Activated naive CD4-positive, alpha-beta T cell treated with anti-CD3 and anti-CD28 coated beads, Interleukin-2, amount 10 ng/mL, durations not matched to agents 7 days and 5 days (primary cell): ENCODE measurements at regions not wholly inside any gene's neighbourhood (a gene's known extent, or its start where the extent isn't known, plus 50 kb on each side); places are given as distances from the start of the nearest gene placed in this dataset.

ENCODE experiments used
- CTCF ChIA-PET: fragments of 350-600 bp; sonication (Branson Sonifier 250); formaldehyde crosslinking; loops from one replicate; lab custom pipeline; 2021; ENCODE audit warnings: antibody characterized with exemption; lab: Charles Lee
- DNase-seq: peaks from one replicate; pipeline ENCODE4 v3.0.0-alpha.2; 2020
- H3K27ac Mint-ChIP-seq: one replicate; pipeline ENCODE4 v1.8.0; 2021; ENCODE audit warnings: mild to moderate bottlenecking, moderate library complexity, mixed read lengths
- H3K27me3 Mint-ChIP-seq: one replicate; pipeline ENCODE4 v1.8.0; 2021; ENCODE audit warnings: mild to moderate bottlenecking, mixed read lengths
- H3K36me3 Mint-ChIP-seq: one replicate; pipeline ENCODE4 v1.8.0; 2021; ENCODE audit warnings: mixed read lengths
- H3K4me1 Mint-ChIP-seq: one replicate; pipeline ENCODE4 v1.8.0; 2021; ENCODE audit warnings: mixed read lengths
- H3K4me3 Mint-ChIP-seq: one replicate; pipeline ENCODE4 v1.8.0; 2021; ENCODE audit warnings: mild to moderate bottlenecking, moderate library complexity, mixed read lengths
- H3K9me3 Mint-ChIP-seq: one replicate; pipeline ENCODE4 v1.8.0; 2021; ENCODE audit warnings: mixed read lengths

DNA sequence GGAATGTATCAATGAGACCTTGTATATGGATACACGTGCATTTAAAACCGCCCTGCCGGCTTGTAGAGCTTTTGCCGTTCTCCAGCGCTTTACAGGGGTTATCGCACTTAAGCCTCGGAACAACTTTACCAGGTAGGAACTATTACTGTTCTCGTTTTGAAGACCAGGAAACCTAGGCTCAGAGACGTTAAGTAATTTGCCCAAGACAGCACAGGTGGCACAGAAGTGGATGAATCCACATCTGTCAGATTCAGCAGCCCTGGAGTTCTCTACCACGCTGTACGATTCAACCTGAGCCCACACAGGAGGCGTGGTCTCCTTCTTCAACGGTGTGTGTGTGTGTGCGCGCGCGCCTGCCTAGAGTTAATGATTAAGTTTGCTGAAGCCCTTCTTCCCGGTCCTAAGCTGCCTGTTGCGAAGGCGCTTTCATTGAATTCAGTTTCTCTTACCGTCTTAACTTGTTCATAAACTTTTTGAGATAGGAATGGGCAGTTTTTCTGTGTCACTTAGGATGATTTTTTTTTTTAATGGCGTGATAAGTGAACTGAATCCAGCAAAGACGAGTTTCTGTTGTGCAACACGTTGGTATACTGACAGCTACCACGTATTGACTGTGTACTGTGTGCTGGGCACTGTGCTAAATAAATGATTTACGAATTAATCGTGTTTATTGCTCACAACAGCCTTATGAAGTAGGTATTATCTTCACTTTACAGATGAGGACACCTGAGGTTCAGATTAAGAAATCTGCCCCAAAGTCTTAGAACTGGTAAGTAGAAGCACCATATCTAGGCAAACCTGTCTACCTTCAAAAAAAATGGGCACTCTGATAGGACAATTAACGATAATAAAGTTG is 67.4 kb downstream of the KCNRG start:
- Mint-ChIP-seq H3K27ac (peak overlapping the region; percentile 100), H3K27me3 (no peaks in the 10 kb centered on the region), H3K4me3 (peak overlapping the region; percentile 92), H3K9me3 (no peaks in the 10 kb centered on the region), H3K4me1 (peaks cover 44% of the 10 kb centered on the region), H3K36me3 (peaks cover 44% of the 10 kb centered on the region)
- CTCF ChIA-PET: interaction anchor here (1.0 to 5.3 kb wide), 7 partner anchors 33 to 832 kb away, joined by 3 to 33 read pairs (median 4); partner anchors contain the start of gene TRIM13
- peak; percentile 84 for DNase-seq

DNA sequence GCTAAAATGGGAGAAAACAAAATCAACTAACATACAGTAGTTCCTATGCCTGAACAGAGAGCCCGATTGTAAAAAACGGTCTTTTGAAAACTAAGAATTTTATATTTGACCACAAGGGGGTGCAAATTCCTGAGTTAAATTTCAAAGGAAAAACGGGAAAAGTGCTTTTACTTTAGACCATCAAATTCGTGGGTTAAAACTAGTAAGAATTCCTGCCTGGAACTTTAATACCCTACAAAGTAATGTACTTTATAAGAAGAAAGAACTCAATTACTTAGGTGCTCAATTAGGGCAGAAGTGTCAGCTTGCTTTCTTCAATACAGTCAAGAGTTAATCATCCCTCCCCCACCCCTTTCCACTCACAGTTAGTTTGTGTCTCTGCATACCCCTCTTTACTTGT is 69.8 kb downstream of the KCNRG start:
- H3K27me3 Mint-ChIP-seq: no peaks in the 10 kb centered on the region
- no peak for DNase-seq
- H3K4me3 Mint-ChIP-seq: no peak overlapping the region
- H3K4me1 Mint-ChIP-seq: peaks cover 32% of the 10 kb centered on the region
- H3K9me3 Mint-ChIP-seq: no peaks in the 10 kb centered on the region
- H3K36me3 Mint-ChIP-seq: peaks cover 33% of the 10 kb centered on the region
- H3K27ac Mint-ChIP-seq: no peak overlapping the region
- CTCF ChIA-PET: interaction anchor here (0.6 to 5.3 kb wide), 17 partner anchors 11 to 984 kb away, joined by 3 to 33 read pairs (median 6); partner anchors contain the start of gene TRIM13

DNA sequence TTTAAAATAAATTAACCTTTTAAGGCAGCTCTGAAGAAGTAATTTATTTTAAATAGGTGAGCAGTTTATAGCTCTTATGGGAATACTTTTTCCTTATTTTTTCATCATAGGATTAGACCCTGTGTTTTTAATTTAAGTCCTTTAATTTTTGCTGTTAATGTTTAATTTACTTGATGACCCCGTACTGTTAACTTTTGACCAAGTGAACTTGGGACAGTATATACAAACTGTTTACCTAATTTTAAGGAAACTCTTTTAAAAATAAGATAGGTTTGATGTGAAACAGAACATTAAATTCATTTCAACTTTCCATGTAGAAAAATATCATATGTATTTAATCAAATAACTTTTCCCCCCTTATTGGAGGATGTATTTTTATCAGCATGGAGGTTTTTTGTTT is 74.4 kb downstream of the KCNRG start:
- Mint-ChIP-seq H3K4me3 (no peak overlapping the region), H3K4me1 (peaks cover 13% of the 10 kb centered on the region), H3K36me3 (peaks cover 10% of the 10 kb centered on the region), H3K27ac (no peak overlapping the region), H3K27me3 (no peaks in the 10 kb centered on the region), H3K9me3 (no peaks in the 10 kb centered on the region)
- CTCF ChIA-PET: interaction anchor here (1.1 kb wide), 1 partner anchor 36 kb away, joined by 4 read pairs; no protein-coding TSS in a partner anchor
- DNase-seq: no peak

DNA sequence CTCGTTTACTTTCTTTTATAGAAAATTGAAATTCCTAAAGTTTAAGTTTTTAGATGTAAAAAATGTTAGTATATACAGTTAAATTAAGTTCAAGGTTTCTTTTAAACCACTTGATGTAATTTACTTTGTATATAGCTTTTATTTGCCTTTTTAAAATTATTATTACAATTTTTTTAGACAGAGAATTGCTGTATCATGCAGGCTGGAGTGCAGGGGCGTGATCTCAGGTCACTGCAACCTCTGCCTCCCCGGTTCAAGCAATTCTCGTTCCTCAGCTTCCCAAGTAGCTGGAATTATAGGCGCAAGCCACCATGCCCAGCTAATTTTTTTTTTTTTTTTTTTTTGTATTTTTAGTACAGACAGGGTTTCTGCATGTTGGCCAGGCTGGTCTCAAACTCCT is 75.0 kb downstream of the KCNRG start:
- H3K4me1 Mint-ChIP-seq: peaks cover 7% of the 10 kb centered on the region
- DNase-seq: no peak
- no peaks in the 10 kb centered on the region for H3K9me3 Mint-ChIP-seq
- H3K27me3 Mint-ChIP-seq: no peaks in the 10 kb centered on the region
- no peak overlapping the region for H3K27ac Mint-ChIP-seq
- CTCF ChIA-PET: interaction anchor here (1.1 kb wide), 1 partner anchor 36 kb away, joined by 4 read pairs; no protein-coding TSS in a partner anchor
- peaks cover 10% of the 10 kb centered on the region for H3K36me3 Mint-ChIP-seq
- H3K4me3 Mint-ChIP-seq: no peak overlapping the region

DNA sequence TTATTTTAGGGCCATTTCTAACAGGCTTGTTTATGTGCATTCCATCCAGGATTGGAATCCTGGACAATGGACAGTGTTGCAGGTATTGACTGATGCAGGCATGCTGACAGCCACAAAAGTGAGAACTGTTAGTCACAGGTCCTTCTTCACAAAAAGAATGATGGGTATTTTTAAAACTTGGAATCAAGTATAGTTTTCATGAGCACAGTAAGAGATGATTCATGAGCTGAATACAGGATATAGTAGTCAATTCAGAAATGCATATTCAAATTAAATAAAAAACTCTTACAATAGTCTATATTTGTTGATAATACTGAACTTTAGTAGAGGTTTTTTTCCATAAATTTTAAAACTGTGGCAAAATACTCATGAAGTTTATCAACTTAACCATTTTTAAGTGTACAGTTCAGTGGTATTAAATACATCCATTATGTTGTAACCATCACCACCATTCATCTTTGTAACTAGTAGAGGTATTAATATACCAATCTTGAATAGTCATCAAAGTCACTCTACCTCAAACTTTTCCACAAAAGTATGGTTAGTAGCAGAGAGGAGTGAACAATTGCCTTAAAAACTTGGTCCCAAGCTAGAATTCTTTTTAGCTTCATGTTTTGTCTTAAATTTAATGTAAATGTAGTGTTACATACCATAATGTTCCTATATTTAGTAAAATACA is 79.5 kb downstream of the KCNRG start:
- CTCF ChIA-PET: no interaction called here
- H3K27ac Mint-ChIP-seq: no peak overlapping the region
- no peaks in the 10 kb centered on the region for H3K27me3 Mint-ChIP-seq
- no peak overlapping the region for H3K4me3 Mint-ChIP-seq
- H3K9me3 Mint-ChIP-seq: peaks cover 14% of the 10 kb centered on the region
- no peak for DNase-seq
- H3K36me3 Mint-ChIP-seq: peaks cover 26% of the 10 kb centered on the region
- peaks cover 5% of the 10 kb centered on the region for H3K4me1 Mint-ChIP-seq

DNA sequence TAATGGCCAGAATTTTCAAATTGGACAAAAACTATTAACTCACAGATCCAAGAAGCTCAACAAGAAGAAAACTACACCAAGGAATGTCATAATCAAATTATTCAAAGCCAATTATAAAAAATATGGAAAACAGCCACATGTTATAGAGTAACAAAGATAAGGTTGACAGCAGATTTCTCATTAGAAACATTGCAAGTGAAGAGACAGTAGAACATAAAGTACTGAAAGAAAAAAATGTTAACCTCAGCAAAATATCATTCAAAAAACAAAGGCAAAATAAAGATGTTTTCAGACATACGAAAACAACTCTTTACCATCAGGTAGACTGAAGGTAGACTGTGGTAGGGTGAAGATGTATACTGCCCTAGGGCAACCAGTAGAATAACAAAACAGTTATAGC is 83.4 kb downstream of the KCNRG start:
- Mint-ChIP-seq H3K27me3 (no peaks in the 10 kb centered on the region), H3K4me3 (no peak overlapping the region), H3K9me3 (peaks cover 14% of the 10 kb centered on the region), H3K27ac (peak overlapping the region; percentile 8), H3K36me3 (peaks cover 35% of the 10 kb centered on the region), H3K4me1 (peaks cover 8% of the 10 kb centered on the region)
- CTCF ChIA-PET: interaction anchor here (0.9 kb wide), 1 partner anchor 14 kb away, joined by 3 read pairs; no protein-coding TSS in a partner anchor
- DNase-seq: no peak

DNA sequence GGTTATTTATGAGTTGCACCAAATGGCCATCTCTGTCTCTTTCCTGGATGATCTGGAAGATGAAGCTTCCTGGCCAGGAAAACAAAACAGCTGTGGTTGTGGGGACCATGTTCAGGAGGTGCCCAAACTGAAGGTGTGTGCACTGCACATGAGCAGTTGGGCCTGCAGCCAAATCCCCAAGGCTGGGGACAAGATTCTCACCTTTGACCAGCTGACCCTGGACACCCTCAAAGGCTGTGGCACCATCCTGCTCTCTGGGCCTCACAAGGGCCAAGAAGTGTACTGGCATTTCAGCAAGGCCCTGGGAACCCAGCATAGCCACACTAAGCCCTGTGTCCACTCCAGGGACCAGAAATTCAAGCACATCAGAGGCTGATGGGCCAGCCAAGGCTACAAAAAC is 84.2 kb downstream of the KCNRG start:
- peaks cover 11% of the 10 kb centered on the region for H3K4me1 Mint-ChIP-seq
- no peak for DNase-seq
- CTCF ChIA-PET: interaction anchor here (0.9 kb wide), 1 partner anchor 15 kb away, joined by 3 read pairs; no protein-coding TSS in a partner anchor
- H3K4me3 Mint-ChIP-seq: no peak overlapping the region
- no peak overlapping the region for H3K27ac Mint-ChIP-seq
- H3K27me3 Mint-ChIP-seq: no peaks in the 10 kb centered on the region
- peaks cover 14% of the 10 kb centered on the region for H3K9me3 Mint-ChIP-seq
- peaks cover 39% of the 10 kb centered on the region for H3K36me3 Mint-ChIP-seq

DNA sequence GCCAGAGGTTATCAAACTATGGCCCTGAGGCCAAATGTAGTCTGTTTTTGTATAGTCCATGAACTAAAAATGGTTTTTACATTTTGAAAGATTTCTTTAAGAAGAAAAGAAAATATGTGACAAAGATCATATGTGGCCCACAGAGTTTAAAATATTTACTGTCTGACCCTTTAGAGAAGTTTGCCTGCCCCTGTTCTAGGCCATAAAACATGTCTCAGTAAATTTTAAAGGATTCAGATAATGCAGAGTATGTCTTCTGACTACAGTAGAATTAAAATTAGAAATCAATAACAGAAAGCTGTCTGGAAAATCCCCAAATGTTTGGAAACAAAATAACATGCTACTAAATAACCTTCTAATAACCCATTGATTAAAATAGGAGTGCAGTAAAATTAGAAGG is 86.3 kb downstream of the KCNRG start:
- Mint-ChIP-seq H3K4me1 (peaks cover 18% of the 10 kb centered on the region), H3K9me3 (peaks cover 14% of the 10 kb centered on the region), H3K36me3 (peaks cover 46% of the 10 kb centered on the region), H3K27me3 (no peaks in the 10 kb centered on the region), H3K4me3 (no peak overlapping the region), H3K27ac (no peak overlapping the region)
- CTCF ChIA-PET: interaction anchor here (1.7 kb wide), 1 partner anchor 17 kb away, joined by 5 read pairs; no protein-coding TSS in a partner anchor
- DNase-seq: no peak

DNA sequence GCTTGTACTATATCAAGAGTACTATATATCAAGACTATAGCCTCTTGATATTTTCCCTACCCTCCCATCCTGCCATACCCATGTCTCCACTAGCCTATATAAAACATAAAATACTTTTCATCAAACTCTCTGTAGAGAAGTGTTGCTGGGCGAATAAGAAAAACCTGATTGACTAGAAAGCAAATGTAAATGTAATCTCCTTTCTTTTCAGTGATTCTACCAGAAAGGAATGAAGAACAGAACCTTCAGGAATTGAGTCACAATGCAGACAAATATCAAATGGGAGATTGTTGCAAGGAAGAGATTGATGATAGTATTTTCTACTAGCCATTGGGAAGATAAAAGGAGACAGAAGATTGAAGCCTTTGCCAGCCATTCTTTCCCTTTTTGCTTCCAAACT is 89.2 kb downstream of the KCNRG start:
- Mint-ChIP-seq H3K4me1 (peaks cover 26% of the 10 kb centered on the region), H3K27ac (no peak overlapping the region), H3K36me3 (peaks cover 30% of the 10 kb centered on the region), H3K9me3 (no peaks in the 10 kb centered on the region), H3K4me3 (no peak overlapping the region), H3K27me3 (no peaks in the 10 kb centered on the region)
- no peak for DNase-seq
- CTCF ChIA-PET: no interaction called here

DNA sequence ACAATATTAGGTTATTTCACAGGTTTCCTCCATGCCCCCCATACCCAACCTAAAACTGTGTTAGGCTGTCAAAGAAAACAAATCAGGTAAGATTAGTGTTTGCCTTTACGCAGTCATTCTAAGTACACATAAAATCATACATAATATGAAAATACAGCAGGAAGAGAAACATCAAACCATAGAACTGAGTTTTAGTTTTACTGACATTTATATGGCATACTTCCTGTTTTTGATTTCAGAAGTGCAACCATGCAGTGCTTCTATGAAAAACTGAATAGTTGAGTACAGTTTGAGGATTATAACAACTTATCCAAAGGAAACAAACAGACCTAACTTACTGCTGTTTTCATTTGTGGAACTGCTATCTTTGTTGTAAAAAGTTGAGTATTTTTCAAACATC is 91.3 kb downstream of the KCNRG start:
- H3K4me3 Mint-ChIP-seq: no peak overlapping the region
- peaks cover 26% of the 10 kb centered on the region for H3K4me1 Mint-ChIP-seq

DNA sequence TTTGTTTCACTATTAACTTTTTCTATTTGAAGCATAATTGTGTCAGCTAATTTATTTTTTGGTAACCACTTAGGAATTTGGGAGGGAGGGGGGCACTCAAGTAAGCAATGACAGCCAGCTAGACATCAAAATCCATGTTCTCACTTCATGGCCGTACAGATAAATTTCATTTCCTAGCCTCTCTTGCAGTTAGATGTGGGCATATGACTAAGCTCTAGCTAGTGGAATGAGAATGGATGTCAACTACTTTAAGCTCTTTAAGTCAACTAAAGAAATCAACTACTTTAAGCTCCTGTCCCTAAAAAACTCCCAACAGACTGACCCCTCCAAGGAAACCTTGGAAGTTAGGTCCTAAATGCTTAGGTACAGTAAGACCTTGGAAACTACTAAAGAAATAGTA is 92.0 kb downstream of the KCNRG start:
- H3K36me3 Mint-ChIP-seq: peaks cover 27% of the 10 kb centered on the region
- CTCF ChIA-PET: interaction anchor here (1.0 to 1.9 kb wide), 2 partner anchors 22 to 110 kb away, joined by 3 to 9 read pairs; no protein-coding TSS in a partner anchor
- H3K4me1 Mint-ChIP-seq: peaks cover 26% of the 10 kb centered on the region
- H3K4me3 Mint-ChIP-seq: no peak overlapping the region
- DNase-seq: no peak
- peak overlapping the region; percentile 45 for H3K27ac Mint-ChIP-seq
- no peaks in the 10 kb centered on the region for H3K9me3 Mint-ChIP-seq
- H3K27me3 Mint-ChIP-seq: no peaks in the 10 kb centered on the region

More for the DNA sequence above, 91.3 kb downstream of the KCNRG start:
- no peak for DNase-seq
- no peaks in the 10 kb centered on the region for H3K9me3 Mint-ChIP-seq
- peaks cover 29% of the 10 kb centered on the region for H3K36me3 Mint-ChIP-seq
- CTCF ChIA-PET: no interaction called here
- H3K27ac Mint-ChIP-seq: peak overlapping the region; percentile 82
- no peaks in the 10 kb centered on the region for H3K27me3 Mint-ChIP-seq

DNA sequence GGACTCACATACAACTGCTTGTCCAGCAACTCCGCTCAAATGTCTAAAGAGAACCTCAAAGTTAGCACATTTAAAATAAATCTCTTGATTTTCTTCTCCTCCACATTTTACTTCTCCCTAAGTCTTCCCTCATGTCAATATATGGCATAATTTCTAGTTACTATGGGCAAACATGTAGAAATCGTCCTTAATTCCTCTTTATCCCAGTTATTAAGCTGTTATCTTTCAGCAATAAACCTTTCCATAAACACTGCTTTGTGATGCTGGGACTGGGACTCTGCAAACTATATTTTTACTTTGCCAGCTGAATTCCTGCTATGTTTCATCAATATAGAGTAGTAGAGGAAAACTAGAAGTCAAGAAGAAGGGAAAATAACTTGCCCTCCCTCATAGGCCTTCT is 99.7 kb downstream of the KCNRG start:
- Mint-ChIP-seq H3K27me3 (no peaks in the 10 kb centered on the region), H3K36me3 (peaks cover 7% of the 10 kb centered on the region), H3K9me3 (no peaks in the 10 kb centered on the region), H3K4me1 (peaks cover 7% of the 10 kb centered on the region), H3K4me3 (no peak overlapping the region), H3K27ac (no peak overlapping the region)
- DNase-seq: no peak
- CTCF ChIA-PET: interaction anchor here (1.3 kb wide), 1 partner anchor 32 kb away, joined by 4 read pairs; no protein-coding TSS in a partner anchor

DNA sequence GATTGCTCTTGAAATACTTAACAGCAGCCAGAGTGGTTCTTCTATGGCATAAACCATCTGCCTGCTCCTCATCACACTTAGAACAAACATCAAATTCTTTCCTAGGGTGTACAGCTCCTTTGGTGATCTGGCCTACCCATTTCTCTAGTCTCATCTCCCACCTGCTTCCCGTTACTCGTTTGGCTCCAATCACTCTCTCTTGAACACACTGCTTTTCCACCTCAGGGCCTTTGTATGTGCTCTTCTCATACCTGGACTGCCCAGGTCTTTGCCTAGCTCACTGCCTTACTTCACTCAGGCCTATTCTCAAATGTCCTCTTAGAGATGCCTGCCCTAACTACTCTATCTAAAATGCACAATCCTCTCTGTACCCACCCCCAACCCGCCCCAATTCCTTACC is 100.5 kb downstream of the KCNRG start:
- H3K27me3 Mint-ChIP-seq: no peaks in the 10 kb centered on the region
- CTCF ChIA-PET: interaction anchor here (1.3 kb wide), 1 partner anchor 33 kb away, joined by 4 read pairs; no protein-coding TSS in a partner anchor
- H3K36me3 Mint-ChIP-seq: peaks cover 8% of the 10 kb centered on the region
- no peaks in the 10 kb centered on the region for H3K9me3 Mint-ChIP-seq
- H3K4me3 Mint-ChIP-seq: no peak overlapping the region
- H3K27ac Mint-ChIP-seq: no peak overlapping the region
- no peak for DNase-seq
- H3K4me1 Mint-ChIP-seq: peaks cover 8% of the 10 kb centered on the region

DNA sequence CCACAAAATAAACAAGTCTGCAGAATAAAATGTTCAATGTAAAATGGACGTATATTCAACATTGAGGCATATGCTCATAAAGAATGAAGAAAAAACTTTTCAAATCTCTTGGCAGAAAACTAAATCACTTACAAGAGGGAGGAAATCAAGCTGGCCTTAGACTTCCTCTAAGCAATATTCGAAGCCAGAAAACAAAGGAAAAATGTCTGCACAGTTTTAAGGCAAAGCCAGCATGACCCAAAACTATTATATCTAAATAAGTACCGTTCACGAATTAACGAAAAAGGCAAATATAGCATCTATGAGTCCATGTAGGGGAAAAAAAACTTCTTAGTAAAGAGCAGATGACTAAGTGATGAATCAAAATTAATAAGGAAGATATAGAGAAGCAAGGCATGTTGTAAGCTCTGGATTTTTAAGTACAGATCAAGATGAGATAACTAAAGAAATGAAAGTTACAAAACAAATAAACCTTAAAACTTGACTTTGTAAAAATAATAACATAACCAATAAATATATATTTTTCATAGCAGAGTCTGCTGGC is 101.3 kb downstream of the KCNRG start:
- no peak overlapping the region for H3K27ac Mint-ChIP-seq
- H3K4me1 Mint-ChIP-seq: peaks cover 9% of the 10 kb centered on the region
- H3K4me3 Mint-ChIP-seq: no peak overlapping the region
- no peaks in the 10 kb centered on the region for H3K9me3 Mint-ChIP-seq
- no peak for DNase-seq
- H3K36me3 Mint-ChIP-seq: peaks cover 14% of the 10 kb centered on the region
- CTCF ChIA-PET: interaction anchor here (1.4 kb wide), 1 partner anchor 31 kb away, joined by 4 read pairs; no protein-coding TSS in a partner anchor
- H3K27me3 Mint-ChIP-seq: no peaks in the 10 kb centered on the region
